NB4 (cell line): ENCODE measurements at regions not wholly inside any gene's neighbourhood (a gene's known extent, or its start where the extent isn't known, plus 50 kb on each side); places are given as distances from the start of the nearest gene placed in this dataset.

Experiments used
- MAX ChIP-seq: IDR thresholded peaks from 2 replicates; pipeline ENCODE4 v1.6.1; 2011; ENCODE audit warnings: low read depth, low read length
- MYC ChIP-seq: IDR thresholded peaks from 2 replicates; pipeline ENCODE4 v1.6.1; 2011; ENCODE audit warnings: low read depth, low read length
- POLR2A ChIP-seq: IDR thresholded peaks from 2 replicates; pipeline ENCODE4 v1.6.1; 2011; ENCODE audit warnings: mild to moderate bottlenecking; ENCODE audit not compliant: insufficient read length; ENCODE audit errors: extremely low read depth
- TF ChIP-seq, protein P1 (sequence below): IDR thresholded peaks from one replicate; pipeline ENCODE4 v1.5.1; 2012; ENCODE audit warnings: low read depth, low read length

- TF ChIP-seq, protein P1, sequence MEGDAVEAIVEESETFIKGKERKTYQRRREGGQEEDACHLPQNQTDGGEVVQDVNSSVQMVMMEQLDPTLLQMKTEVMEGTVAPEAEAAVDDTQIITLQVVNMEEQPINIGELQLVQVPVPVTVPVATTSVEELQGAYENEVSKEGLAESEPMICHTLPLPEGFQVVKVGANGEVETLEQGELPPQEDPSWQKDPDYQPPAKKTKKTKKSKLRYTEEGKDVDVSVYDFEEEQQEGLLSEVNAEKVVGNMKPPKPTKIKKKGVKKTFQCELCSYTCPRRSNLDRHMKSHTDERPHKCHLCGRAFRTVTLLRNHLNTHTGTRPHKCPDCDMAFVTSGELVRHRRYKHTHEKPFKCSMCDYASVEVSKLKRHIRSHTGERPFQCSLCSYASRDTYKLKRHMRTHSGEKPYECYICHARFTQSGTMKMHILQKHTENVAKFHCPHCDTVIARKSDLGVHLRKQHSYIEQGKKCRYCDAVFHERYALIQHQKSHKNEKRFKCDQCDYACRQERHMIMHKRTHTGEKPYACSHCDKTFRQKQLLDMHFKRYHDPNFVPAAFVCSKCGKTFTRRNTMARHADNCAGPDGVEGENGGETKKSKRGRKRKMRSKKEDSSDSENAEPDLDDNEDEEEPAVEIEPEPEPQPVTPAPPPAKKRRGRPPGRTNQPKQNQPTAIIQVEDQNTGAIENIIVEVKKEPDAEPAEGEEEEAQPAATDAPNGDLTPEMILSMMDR = no peak
- TF ChIP-seq POLR2A = no peak
- TF ChIP-seq MYC = no peak
- TF ChIP-seq MAX = no peak
Measured at GRCh38 chr6:168179702-168180382, 100.8 kb upstream of the FRMD1 start.
